Activated CD4-positive, alpha-beta T cell treated with anti-CD3 and anti-CD28 coated beads, Interleukin-2, amount 50 U/mL, for 24 hours (primary cell): ENCODE measurements at regions not wholly inside any gene's neighbourhood (a gene's known extent, or its start where the extent isn't known, plus 50 kb on each side); places are given as distances from the start of the nearest gene placed in this dataset.

Source experiments
- DNase-seq, 2 donors: peaks; one replicate each; pipeline ENCODE4 v3.0.0-alpha.2; 2020; ENCODE audit warnings: low read depth in 1 of 2, low spot score in 1 of 2

DNA sequence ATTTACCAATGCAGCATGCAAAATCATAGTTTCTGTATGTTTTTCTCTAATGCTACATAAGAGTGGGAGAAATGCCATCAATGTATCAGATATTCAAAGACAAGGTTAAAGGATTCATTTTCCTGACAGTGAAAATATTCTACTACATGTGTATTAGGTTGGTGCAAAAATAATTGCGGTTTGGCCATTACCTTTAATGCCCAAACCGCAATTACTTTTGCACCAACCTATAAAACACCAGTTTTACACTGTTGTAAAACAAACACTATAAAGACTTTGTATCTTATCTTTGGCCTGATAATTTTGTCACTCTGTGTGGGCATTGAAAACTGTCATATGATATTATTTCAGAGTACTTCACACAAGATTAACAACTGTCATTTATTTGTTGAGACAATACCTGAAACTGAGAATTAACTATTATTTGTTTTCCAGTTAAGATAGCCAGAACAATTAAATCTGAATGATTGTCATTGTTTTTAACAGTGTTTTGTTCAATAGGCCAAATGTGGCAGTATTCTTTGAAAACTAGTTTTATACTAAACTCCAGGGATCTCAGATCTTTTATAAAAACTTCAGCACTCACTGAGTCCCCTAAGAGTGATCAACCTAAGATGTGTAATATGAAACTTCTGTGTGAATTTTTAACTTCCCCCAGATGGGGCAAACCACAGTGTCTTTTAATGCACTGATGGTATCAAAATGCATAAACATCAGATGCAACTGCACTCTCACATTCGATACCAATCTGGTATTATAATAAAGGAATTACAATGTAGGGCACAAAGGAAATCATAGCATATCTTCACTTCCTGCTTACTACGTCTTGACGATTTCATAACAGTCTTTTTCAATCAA lies 53.8 kb upstream of the FBN2 start:
- DNase-seq: no peak

DNA sequence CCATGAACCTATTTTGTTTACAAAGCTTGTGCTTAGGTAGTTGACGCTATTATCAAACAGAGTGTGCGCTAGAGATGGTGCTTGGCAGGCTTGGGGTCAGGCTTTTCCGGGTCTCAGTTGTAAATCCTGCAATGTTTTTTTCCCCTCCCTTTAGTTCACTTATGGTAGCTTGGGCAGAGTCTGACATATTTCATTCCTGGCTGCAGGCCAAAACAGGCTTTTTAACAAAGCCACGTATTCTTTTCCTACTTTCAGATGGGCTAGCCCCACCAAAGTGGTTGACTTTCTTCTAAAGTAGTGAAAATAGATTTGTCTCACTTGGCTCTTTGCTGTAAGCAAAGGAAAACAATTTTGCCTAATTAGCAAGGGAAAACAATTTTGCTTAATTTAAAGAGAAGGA lies 58.0 kb upstream of the FBN2 start:
- no peak for DNase-seq

DNA sequence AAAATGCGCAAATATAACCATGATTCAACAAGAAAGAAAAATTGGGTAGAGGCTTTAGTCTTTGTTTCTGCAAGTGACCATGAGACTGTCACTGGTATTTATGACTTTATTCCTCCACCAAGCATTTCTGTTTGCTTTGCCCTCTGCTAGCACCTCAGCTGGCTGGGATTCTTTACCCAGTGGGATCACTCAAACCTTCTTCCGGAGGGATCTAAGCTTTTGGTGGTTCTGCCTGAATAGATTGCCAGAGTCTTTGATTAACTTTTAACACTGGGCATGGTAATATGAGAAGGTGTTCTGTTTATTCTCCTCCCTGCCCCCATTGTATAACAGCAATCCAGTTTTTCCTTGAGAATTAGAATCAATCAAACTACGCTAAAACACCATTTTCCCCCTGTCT lies 59.1 kb upstream of the FBN2 start:
- DNase-seq: no peak

GRCh38 chr5:128613128-128613527 lies 75.1 kb upstream of the FBN2 start:
- DNase-seq: no peak

DNA sequence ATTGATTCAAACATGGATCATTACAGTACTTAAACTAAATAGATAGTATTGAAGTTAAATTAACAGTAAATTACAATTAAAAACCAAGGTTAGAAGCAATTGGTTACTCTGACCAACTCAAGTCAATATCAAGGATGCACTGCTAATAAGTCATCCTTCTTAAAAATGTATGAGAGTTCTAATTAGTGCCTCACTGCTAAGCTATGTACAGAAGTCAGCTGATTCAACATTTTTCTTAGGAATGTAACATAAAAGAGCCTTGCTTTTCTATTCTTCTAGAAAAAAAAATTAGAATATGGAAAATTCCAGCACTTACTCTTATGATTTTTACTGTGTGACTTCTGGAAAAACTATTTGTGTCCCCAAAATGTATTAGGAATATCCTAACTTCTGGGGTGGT lies 75.7 kb upstream of the FBN2 start:
- DNase-seq: no peak

DNA sequence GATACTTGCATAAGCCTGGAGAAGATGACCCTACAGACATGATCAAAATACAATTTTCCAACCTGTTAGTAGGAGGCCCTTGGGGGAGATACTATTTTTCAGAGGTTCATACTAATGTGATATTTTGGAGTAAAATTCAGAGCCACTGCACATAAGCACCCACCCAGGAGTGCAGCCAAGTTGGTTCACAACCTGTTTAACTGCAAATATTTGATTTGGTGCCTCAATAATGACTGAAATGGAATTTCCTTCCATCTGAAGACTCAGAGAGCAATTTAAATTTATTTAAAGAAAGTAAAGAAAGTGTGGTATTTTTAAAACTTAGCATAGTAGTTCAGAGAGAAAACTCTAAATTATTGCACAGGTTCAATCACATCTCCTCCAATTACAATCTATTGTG lies 77.5 kb upstream of the FBN2 start:
- no peak for DNase-seq

- no peak for DNase-seq
Observed at GRCh38 chr5:128626536-128627090, 88.6 kb upstream of the FBN2 start.

GRCh38 chr5:128627939-128628338 lies 89.9 kb upstream of the FBN2 start:
- DNase-seq: no peak

- DNase-seq: no peak
Observed at GRCh38 chr5:128629157-128629556, 91.1 kb upstream of the FBN2 start.

DNA sequence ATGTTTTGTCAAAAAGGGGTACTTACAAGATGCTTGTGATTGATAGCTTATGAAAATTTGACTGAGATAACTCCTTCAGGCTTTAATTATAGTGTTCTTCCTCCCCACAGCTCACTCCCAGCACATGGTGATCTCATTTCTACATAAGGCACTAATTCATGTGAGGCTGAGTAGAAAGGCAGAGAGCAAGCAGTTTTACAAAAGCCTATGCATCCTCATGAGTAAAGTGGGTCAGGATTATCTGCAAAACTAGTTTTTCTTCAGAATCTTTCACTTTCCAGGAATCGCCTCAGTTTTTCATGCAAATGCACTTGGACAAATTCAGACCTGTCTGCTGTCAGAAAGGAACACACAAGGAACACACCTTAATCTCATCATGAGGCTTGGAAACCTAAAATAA lies 92.1 kb upstream of the FBN2 start:
- no peak for DNase-seq

GRCh38 chr5:128631771-128632170 lies 93.7 kb upstream of the FBN2 start:
- DNase-seq: no peak

GRCh38 chr5:128632264-128632663 lies 94.2 kb upstream of the FBN2 start:
- DNase-seq: no peak

DNA sequence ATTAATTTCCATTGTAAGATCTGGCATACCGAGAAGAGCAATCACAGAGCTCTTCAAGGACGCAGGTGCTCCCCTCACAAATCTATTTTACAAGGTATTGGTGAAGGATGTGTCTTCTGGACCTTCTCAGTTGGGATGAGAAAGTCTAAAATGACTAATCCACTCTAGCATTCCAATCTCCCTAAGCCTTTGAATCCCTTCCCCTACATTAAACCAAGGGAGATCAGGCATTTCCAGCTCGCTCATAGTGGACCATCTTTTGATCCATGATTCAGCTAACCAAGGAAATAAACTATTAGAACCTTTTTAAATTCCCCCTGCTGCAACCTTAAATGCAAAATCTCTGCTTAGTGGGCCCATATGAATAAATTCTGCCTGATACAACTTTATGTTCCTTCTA lies 95.9 kb upstream of the FBN2 start:
- no peak for DNase-seq

- DNase-seq: no peak
Observed at GRCh38 chr5:128635379-128635778, 97.3 kb upstream of the FBN2 start.

DNA sequence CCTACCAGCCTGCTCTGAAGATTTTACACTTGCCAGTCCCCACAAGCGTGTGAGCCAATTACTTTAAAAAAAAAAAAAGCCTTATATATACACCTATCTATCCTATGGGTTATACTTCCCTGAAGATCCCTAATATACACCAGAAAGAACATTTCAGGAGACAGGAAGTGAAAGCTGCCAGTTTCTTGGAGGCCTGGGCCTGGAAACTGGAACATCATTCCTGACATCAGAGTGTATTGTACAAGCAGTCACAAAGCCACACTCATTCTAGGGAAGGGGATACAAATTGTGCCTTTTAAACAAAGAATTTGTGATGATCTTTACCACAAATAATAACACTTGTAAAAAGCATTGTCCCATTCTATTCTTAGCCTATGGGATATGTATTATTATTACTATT lies 98.3 kb upstream of the FBN2 start:
- no peak for DNase-seq

DNA sequence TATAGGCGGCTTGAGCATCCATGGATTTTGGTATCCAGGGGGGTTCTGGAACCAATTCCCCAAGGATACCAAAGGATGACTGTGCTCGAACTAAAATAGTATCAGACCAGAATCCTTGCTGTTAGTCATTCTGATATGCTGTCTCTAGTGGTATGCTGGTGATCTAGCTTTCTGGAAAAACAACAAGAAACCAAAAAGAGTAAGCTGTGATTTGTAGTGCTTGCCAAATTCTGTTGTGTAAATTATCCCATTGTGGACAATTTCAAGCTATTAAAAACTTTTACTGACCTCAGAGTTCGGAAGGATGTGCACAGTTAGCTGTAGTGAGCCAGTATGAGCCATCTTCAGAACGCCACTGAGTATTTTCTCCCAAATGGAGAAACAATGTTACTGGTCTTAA lies 99.0 kb upstream of the FBN2 start:
- DNase-seq: no peak

GRCh38 chr5:128641861-128642260 lies 103.8 kb upstream of the FBN2 start:
- no peak for DNase-seq

DNA sequence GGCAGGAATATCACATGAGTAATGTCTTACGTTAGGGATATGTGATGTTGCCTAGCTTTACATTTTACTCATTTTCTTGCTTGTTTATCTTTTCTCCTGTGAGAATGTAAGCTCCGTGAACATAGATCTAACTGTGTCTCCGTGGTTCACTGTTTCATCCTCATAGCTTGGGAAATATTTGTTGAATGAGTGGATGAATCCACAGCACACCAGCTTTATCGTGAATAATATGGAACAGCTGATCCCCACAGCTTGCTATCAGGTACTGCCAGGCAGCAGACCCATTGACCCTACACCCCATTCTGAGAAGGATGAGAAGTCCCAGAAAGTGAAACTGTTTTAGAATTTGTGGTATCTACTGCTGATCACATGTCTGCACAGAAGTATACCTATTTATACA lies 106.8 kb upstream of the FBN2 start:
- no peak for DNase-seq

GRCh38 chr5:128645581-128645980 lies 107.5 kb upstream of the FBN2 start:
- DNase-seq: no peak

DNA sequence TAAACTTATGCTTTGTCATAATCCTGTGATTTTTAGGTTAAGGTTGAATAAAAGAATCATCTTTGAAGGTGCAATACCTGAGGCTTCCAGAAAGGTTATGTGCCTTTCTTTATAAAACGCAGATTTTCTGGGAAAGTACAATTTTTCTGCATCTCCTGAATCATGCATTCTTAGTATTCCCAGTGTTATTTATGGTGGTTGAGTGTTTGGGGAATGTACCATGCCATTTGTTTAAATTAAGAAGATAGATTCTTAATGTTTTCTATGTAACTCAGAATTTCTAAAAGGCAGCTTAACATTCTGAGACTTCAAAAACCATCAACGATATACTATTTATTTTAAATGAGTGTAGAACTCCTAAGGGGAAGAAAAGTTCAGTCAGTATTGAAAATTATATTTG lies 108.1 kb upstream of the FBN2 start:
- DNase-seq: no peak

- DNase-seq: no peak
Observed at GRCh38 chr5:128649192-128649591, 111.1 kb upstream of the FBN2 start.

- no peak for DNase-seq
Observed at GRCh38 chr5:128662997-128663396, 125.0 kb upstream of the FBN2 start.

DNA sequence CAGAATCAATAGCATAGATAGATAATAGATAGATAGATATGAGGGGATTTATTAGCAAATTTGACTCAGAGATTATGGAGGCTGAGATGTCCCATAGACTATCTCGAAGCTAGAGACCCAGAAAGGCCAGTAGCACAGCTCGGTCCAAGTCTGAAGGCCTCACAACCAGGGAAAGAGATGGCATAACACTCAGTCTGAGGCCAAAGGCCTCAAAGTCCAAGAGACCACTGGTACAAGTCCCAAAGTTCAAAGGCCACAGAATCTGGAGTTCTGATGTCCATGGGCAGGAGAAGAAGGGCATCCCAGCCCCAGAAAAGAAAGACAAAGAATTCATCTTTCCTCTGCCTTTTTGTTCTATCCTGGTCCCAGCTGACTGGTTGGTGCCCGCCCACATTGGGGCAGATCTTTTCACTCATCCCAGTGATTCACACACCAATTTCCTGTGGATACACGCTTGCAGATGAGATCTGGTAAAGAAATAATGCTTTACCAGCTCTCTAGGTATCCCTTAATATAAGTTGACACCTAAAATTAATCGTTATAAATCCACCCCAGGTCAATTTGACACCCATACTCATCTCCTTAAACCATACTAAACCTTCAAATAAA lies 127.8 kb upstream of the FBN2 start:
- no peak for DNase-seq
